C4-2B (cell line): ENCODE measurements at regions not wholly inside any gene's neighbourhood (a gene's known extent, or its start where the extent isn't known, plus 50 kb on each side); places are given as distances from the start of the nearest gene placed in this dataset.

Source experiments
- ZFX ChIP-seq: fragments of 450-650 bp; IDR thresholded peaks from 2 replicates; pipeline ENCODE4 v1.6.1; 2017
- TF ChIP-seq, protein P1 (sequence below): fragments of 450-650 bp; conservative IDR thresholded peaks from 2 replicates; pipeline ENCODE4 v1.5.1; 2017; ENCODE audit warnings: mild to moderate bottlenecking

- TF ChIP-seq, protein P1, sequence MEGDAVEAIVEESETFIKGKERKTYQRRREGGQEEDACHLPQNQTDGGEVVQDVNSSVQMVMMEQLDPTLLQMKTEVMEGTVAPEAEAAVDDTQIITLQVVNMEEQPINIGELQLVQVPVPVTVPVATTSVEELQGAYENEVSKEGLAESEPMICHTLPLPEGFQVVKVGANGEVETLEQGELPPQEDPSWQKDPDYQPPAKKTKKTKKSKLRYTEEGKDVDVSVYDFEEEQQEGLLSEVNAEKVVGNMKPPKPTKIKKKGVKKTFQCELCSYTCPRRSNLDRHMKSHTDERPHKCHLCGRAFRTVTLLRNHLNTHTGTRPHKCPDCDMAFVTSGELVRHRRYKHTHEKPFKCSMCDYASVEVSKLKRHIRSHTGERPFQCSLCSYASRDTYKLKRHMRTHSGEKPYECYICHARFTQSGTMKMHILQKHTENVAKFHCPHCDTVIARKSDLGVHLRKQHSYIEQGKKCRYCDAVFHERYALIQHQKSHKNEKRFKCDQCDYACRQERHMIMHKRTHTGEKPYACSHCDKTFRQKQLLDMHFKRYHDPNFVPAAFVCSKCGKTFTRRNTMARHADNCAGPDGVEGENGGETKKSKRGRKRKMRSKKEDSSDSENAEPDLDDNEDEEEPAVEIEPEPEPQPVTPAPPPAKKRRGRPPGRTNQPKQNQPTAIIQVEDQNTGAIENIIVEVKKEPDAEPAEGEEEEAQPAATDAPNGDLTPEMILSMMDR, result no peak
- no peak for TF ChIP-seq ZFX
These were observed 722.0 kb upstream of the PCDH10 start for GRCh38 chr4:132427125-132427524.
